ENCODE measurements at regions not wholly inside any gene's neighbourhood (a gene's known extent, or its start where the extent isn't known, plus 50 kb on each side); places are given as distances from the start of the nearest gene placed in this dataset.
"Not testable (repeated sequence)": the region's sequence is repeated elsewhere in the genome, so short reads cannot be mapped to it uniquely, and the experiment has no call there.

GRCh38 chr4:189792924-189793618, 147.6 kb upstream of the FRG1 start:
- DNase-seq (ENCODE audit: low read depth in 2 of 3, low spot score in 2 of 3), result peak; percentile 8 to 69 (median 14)

- no peak for DNase-seq (ENCODE audit: low read depth in 2 of 3, low spot score in 2 of 3)
These were observed 140.1 kb upstream of the FRG1 start for GRCh38 chr4:189800545-189801088.

GRCh38 chr4:189802884-189803283, 137.8 kb upstream of the FRG1 start:
- DNase-seq (ENCODE audit: low read depth in 2 of 3, low spot score in 2 of 3), result no peak

GRCh38 chr4:189804894-189805293, 135.8 kb upstream of the FRG1 start:
- no peak for DNase-seq (ENCODE audit: low read depth in 2 of 3, low spot score in 2 of 3)

- no peak for DNase-seq (ENCODE audit: low read depth in 2 of 3, low spot score in 2 of 3)
These were observed 134.2 kb upstream of the FRG1 start for GRCh38 chr4:189806506-189806905.

GRCh38 chr4:189807031-189807430, 133.6 kb upstream of the FRG1 start:
- DNase-seq (ENCODE audit: low read depth in 2 of 3, low spot score in 2 of 3), result no peak

- DNase-seq (ENCODE audit: low read depth in 2 of 3, low spot score in 2 of 3), result no peak
These were observed 131.4 kb upstream of the FRG1 start for GRCh38 chr4:189809241-189809735.

- DNase-seq (ENCODE audit: low read depth in 2 of 3, low spot score in 2 of 3), result no peak
These were observed 130.8 kb upstream of the FRG1 start for GRCh38 chr4:189809839-189810238.

GRCh38 chr4:189810318-189811181, 130.1 kb upstream of the FRG1 start:
- not testable (repeated sequence) for DNase-seq (ENCODE audit: low read depth in 2 of 3, low spot score in 2 of 3)

- no peak for DNase-seq (ENCODE audit: low read depth in 2 of 3, low spot score in 2 of 3)
These were observed 125.1 kb upstream of the FRG1 start for GRCh38 chr4:189815404-189816192.

- no peak for DNase-seq (ENCODE audit: low read depth in 2 of 3, low spot score in 2 of 3)
These were observed 118.3 kb upstream of the FRG1 start for GRCh38 chr4:189822326-189822725.

GRCh38 chr4:189823591-189823990, 117.1 kb upstream of the FRG1 start:
- no peak for DNase-seq (ENCODE audit: low read depth in 2 of 3, low spot score in 2 of 3)

GRCh38 chr4:189825466-189825865, 115.2 kb upstream of the FRG1 start:
- no peak for DNase-seq (ENCODE audit: low read depth in 2 of 3, low spot score in 2 of 3)

GRCh38 chr4:189826657-189827056, 114.0 kb upstream of the FRG1 start:
- DNase-seq (ENCODE audit: low read depth in 2 of 3, low spot score in 2 of 3), result no peak

GRCh38 chr4:189828081-189828697, 112.5 kb upstream of the FRG1 start:
- no peak for DNase-seq (ENCODE audit: low read depth in 2 of 3, low spot score in 2 of 3)

- no peak for DNase-seq (ENCODE audit: low read depth in 2 of 3, low spot score in 2 of 3)
These were observed 108.1 kb upstream of the FRG1 start for GRCh38 chr4:189832528-189832927.

GRCh38 chr4:189834616-189835015, 106.1 kb upstream of the FRG1 start:
- DNase-seq (ENCODE audit: low read depth in 2 of 3, low spot score in 2 of 3), result no peak

- DNase-seq (ENCODE audit: low read depth in 2 of 3, low spot score in 2 of 3), result no peak
These were observed 105.2 kb upstream of the FRG1 start for GRCh38 chr4:189835505-189835904.

GRCh38 chr4:189837471-189837870, 103.2 kb upstream of the FRG1 start:
- DNase-seq (ENCODE audit: low read depth in 2 of 3, low spot score in 2 of 3), result no peak

- DNase-seq (ENCODE audit: low read depth in 2 of 3, low spot score in 2 of 3), result no peak
These were observed 101.7 kb upstream of the FRG1 start for GRCh38 chr4:189838821-189839497.
